ENCODE measurements at regions not wholly inside any gene's neighbourhood (a gene's known extent, or its start where the extent isn't known, plus 50 kb on each side); places are given as distances from the start of the nearest gene placed in this dataset.

DNA sequence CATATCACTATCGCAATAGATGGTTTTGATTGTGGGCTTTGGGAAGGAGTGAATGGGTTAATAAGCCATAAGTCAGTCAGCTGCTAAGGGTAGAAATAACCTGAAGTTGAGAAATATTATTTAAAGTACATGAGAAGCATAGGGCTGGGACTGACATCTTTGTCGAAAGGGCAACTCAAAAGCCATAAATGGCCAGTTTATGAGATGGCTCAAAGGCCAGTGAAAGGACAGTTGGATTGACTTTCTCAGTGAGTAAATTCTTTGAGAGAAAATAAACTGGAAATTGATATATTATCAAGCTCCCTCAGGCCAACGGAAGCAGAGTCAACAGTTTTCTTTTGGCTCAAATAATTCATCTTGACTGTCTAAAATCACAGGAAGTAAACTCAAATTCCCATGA lies 419.8 kb downstream of the NSUN3 start:
- TF ChIP-seq, protein P1, sequence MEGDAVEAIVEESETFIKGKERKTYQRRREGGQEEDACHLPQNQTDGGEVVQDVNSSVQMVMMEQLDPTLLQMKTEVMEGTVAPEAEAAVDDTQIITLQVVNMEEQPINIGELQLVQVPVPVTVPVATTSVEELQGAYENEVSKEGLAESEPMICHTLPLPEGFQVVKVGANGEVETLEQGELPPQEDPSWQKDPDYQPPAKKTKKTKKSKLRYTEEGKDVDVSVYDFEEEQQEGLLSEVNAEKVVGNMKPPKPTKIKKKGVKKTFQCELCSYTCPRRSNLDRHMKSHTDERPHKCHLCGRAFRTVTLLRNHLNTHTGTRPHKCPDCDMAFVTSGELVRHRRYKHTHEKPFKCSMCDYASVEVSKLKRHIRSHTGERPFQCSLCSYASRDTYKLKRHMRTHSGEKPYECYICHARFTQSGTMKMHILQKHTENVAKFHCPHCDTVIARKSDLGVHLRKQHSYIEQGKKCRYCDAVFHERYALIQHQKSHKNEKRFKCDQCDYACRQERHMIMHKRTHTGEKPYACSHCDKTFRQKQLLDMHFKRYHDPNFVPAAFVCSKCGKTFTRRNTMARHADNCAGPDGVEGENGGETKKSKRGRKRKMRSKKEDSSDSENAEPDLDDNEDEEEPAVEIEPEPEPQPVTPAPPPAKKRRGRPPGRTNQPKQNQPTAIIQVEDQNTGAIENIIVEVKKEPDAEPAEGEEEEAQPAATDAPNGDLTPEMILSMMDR (conservative IDR thresholded peaks at IDR 0.05 in 1 of 2, IDR thresholded peaks at IDR 0.05 in 1 of 2; ENCODE audit: extremely low read depth in 1 of 2, insufficient read depth in 1 of 2, low read depth in 1 of 2, low read length in 2 of 2) = no peak
- no peak for TF ChIP-seq EZH2 (IDR thresholded peaks at IDR 0.05; ENCODE audit: borderline replicate concordance, low read length)

Measured in mammary epithelial cell (primary cell).